HG02938 (cell line): ENCODE measurements at regions not wholly inside any gene's neighbourhood (a gene's known extent, or its start where the extent isn't known, plus 50 kb on each side); places are given as distances from the start of the nearest gene placed in this dataset.

Experiments
- ATAC-seq: cut with Tn5 transposase; IDR thresholded peaks from one replicate; pipeline ENCODE4 v1.9.1; 2021; ENCODE audit warnings: mild to moderate bottlenecking, moderate library complexity; ENCODE audit not compliant: unreplicated experiment

- no peak for ATAC-seq
Observed at GRCh38 chr3:59653405-59654122, 603.7 kb upstream of the CFAP20DC start.

GRCh38 chr3:59644479-59645402 lies 594.9 kb upstream of the CFAP20DC start:
- no peak for ATAC-seq

GRCh38 chr3:59641169-59641899 lies 591.5 kb upstream of the CFAP20DC start:
- ATAC-seq = no peak

- no peak for ATAC-seq
Observed at GRCh38 chr3:59632760-59633573, 583.1 kb upstream of the CFAP20DC start.

- ATAC-seq = no peak
Observed at GRCh38 chr3:59631482-59631881, 581.7 kb upstream of the CFAP20DC start.

GRCh38 chr3:59621037-59621436 lies 571.2 kb upstream of the CFAP20DC start:
- ATAC-seq = no peak

GRCh38 chr3:59620325-59620724 lies 570.5 kb upstream of the CFAP20DC start:
- ATAC-seq = no peak

- no peak for ATAC-seq
Observed at GRCh38 chr3:59612444-59612715, 562.6 kb upstream of the CFAP20DC start.

- no peak for ATAC-seq
Observed at GRCh38 chr3:59611649-59612443, 562.0 kb upstream of the CFAP20DC start.

- no peak for ATAC-seq
Observed at GRCh38 chr3:59609657-59610348, 560.0 kb upstream of the CFAP20DC start.

GRCh38 chr3:59608356-59608755 lies 558.5 kb upstream of the CFAP20DC start:
- no peak for ATAC-seq

GRCh38 chr3:59607656-59608055 lies 557.8 kb upstream of the CFAP20DC start:
- ATAC-seq = no peak

GRCh38 chr3:59606638-59607266 lies 556.9 kb upstream of the CFAP20DC start:
- ATAC-seq = no peak

- ATAC-seq = no peak
Observed at GRCh38 chr3:59605944-59606534, 556.2 kb upstream of the CFAP20DC start.

- ATAC-seq = no peak
Observed at GRCh38 chr3:59605318-59605717, 555.5 kb upstream of the CFAP20DC start.

GRCh38 chr3:59601486-59601885 lies 551.7 kb upstream of the CFAP20DC start:
- ATAC-seq = no peak

- no peak for ATAC-seq
Observed at GRCh38 chr3:59600631-59601030, 550.8 kb upstream of the CFAP20DC start.

- ATAC-seq = no peak
Observed at GRCh38 chr3:59596741-59597140, 546.9 kb upstream of the CFAP20DC start.

GRCh38 chr3:59595830-59596229 lies 546.0 kb upstream of the CFAP20DC start:
- no peak for ATAC-seq
